ENCODE measurements at regions not wholly inside any gene's neighbourhood (a gene's known extent, or its start where the extent isn't known, plus 50 kb on each side); places are given as distances from the start of the nearest gene placed in this dataset.

DNA sequence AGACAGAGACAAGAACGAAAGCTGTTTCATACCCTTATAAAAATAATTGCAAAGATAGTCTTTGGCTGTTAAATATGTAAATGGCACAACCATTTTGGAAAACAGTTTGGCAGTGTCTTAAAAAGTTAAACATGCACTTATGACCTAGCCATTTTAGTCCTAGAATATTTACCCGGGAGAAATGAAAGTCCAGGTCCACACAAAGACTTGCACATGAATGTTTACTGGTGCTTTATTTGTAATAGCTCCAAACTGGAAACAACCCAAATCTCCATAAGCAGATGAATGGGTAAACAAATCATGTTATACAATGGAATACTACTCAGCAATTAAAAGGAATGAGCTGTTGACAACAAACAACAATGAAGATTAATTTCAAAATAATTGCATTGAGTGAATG, 380.4 kb downstream of the ETNK1 start:
- TF ChIP-seq, protein P1, sequence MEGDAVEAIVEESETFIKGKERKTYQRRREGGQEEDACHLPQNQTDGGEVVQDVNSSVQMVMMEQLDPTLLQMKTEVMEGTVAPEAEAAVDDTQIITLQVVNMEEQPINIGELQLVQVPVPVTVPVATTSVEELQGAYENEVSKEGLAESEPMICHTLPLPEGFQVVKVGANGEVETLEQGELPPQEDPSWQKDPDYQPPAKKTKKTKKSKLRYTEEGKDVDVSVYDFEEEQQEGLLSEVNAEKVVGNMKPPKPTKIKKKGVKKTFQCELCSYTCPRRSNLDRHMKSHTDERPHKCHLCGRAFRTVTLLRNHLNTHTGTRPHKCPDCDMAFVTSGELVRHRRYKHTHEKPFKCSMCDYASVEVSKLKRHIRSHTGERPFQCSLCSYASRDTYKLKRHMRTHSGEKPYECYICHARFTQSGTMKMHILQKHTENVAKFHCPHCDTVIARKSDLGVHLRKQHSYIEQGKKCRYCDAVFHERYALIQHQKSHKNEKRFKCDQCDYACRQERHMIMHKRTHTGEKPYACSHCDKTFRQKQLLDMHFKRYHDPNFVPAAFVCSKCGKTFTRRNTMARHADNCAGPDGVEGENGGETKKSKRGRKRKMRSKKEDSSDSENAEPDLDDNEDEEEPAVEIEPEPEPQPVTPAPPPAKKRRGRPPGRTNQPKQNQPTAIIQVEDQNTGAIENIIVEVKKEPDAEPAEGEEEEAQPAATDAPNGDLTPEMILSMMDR (IDR thresholded peaks at IDR 0.05 in 4 of 5, conservative IDR thresholded peaks at IDR 0.05 in 1 of 5) = no peak
- no peak for TF ChIP-seq POLR2A (IDR thresholded peaks at IDR 0.05)

Data from gastrocnemius medialis (tissue), 4 donors.